HCT116 (cell line): ENCODE measurements at regions not wholly inside any gene's neighbourhood (a gene's known extent, or its start where the extent isn't known, plus 50 kb on each side); places are given as distances from the start of the nearest gene placed in this dataset.

Experiments used
- CEBPB ChIP-seq: IDR thresholded peaks from 2 replicates; pipeline ENCODE4 v1.6.1; 2012; ENCODE audit warnings: low read depth
- CTCF ChIP-seq, 3 experiments: fragments of 200-600 bp in 1 of 3; sonication (generic) in 1 of 3; IDR thresholded peaks in 2 of 3; conservative IDR thresholded peaks in 1 of 3; 2 replicates each; pipeline ENCODE4 v1.5.1; 2012 to 2017; ENCODE audit warnings: low read depth in 2 of 3, low read length in 2 of 3, antibody characterized with exemption in 1 of 3, borderline replicate concordance in 1 of 3, control low read depth in 1 of 3, mild to moderate bottlenecking in 1 of 3, mixed read lengths in 1 of 3, mixed run types in 1 of 3, moderate library complexity in 1 of 3; ENCODE audit not compliant: insufficient read depth in 1 of 3
- MAX ChIP-seq: IDR thresholded peaks from 2 replicates; pipeline ENCODE4 v1.6.1; 2012
- POLR2A ChIP-seq: IDR thresholded peaks from 2 replicates; pipeline ENCODE4 v1.7.0; 2011; ENCODE audit warnings: borderline replicate concordance; ENCODE audit not compliant: insufficient read depth, insufficient read length; ENCODE audit errors: extremely low read depth
- SP1 ChIP-seq: IDR thresholded peaks from 2 replicates; pipeline ENCODE4 v1.6.1; 2012; ENCODE audit warnings: low read depth

- TF ChIP-seq SP1 (no peak), MAX (no peak), CEBPB (no peak), CTCF (IDR thresholded peaks at IDR 0.05 in 2 of 3, conservative IDR thresholded peaks at IDR 0.05 in 1 of 3; ENCODE audit: borderline replicate concordance in 1 of 3, insufficient read depth in 1 of 3, low read depth in 2 of 3, low read length in 2 of 3) (no peak), POLR2A (no peak)
Observed at GRCh38 chr10:2979306-2979705, 88.0 kb upstream of the PFKP start.
